ENCODE measurements at regions not wholly inside any gene's neighbourhood (a gene's known extent, or its start where the extent isn't known, plus 50 kb on each side); places are given as distances from the start of the nearest gene placed in this dataset.

- no peak for TF ChIP-seq CTCF (IDR thresholded peaks at IDR 0.05)
- no peak for TF ChIP-seq POLR2A (IDR thresholded peaks at IDR 0.05)
Measured at GRCh38 chr11:90493379-90493778, 270.5 kb upstream of the CHORDC1 start.

All from ovary (tissue), 3 donors.